Urinary bladder (tissue), 3 donors: ENCODE measurements at regions not wholly inside any gene's neighbourhood (a gene's known extent, or its start where the extent isn't known, plus 50 kb on each side); places are given as distances from the start of the nearest gene placed in this dataset.

Experiments used
- DNase-seq: peaks from one replicate; pipeline ENCODE4 v3.0.0-alpha.2; 2015; ENCODE audit errors: extremely low spot score
- H3K27ac ChIP-seq: one replicate; pipeline ENCODE4 v1.5.1; 2013; ENCODE audit warnings: low read depth, mild to moderate bottlenecking, moderate library complexity
- H3K36me3 ChIP-seq: one replicate; pipeline ENCODE4 v1.6.1; 2013; ENCODE audit warnings: mild to moderate bottlenecking, moderate library complexity; ENCODE audit not compliant: insufficient read depth
- H3K4me1 ChIP-seq: one replicate; pipeline ENCODE4 v1.6.1; 2013; ENCODE audit warnings: mild to moderate bottlenecking, moderate library complexity; ENCODE audit not compliant: insufficient read depth
- H3K4me3 ChIP-seq: one replicate; pipeline ENCODE4 v1.5.1; 2013; ENCODE audit warnings: low read depth, low read length
- WGBS: extraction: QIAGEN DNeasy Blood & Tissue Kit; methylation state at CpG from one replicate; pipeline ENCODE4 v1.1.7; 2013; 5-methylcytosine and 5-hydroxymethylcytosine counted together
- donor health status: healthy with polysubstance abuse.
- donor health status: healthy.

- Histone ChIP-seq H3K27ac (no peak overlapping the region), H3K36me3 (no peaks in the 10 kb centered on the region), H3K4me1 (no peaks in the 10 kb centered on the region), H3K4me3 (no peak overlapping the region)
- DNase-seq: no peak
- WGBS: 47% methylated on average over 5 of the region's 5 CpGs
These were observed 191.7 kb downstream of the TRIM27 start for GRCh38 chr6:28732052-28732451.

DNA sequence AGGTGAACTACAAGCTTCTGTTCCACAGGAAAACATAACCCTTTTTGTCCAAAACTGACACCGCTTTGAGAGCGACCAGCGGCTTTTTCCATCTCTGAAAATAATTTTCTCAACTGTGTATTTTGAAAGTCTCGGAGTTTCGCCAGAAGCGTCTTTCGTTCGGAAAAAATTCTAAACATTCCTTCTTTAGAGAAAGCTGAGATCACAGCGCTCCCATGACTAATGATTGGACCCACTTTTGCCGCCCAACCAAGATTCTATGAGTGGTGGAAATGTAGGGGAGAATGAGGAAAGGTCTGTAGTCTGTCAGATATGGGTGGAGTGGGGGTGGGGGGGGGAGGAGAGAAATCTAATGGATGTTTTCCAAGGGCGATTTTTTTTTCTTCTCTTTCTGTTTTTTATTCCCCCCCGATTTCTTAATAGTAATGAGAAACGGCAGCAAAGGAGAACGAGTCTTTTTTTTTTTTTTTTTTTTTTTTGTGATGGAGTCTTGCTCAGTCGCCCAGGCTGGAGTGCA is 189.3 kb downstream of the TRIM27 start:
- DNase-seq: no peak
- 17% methylated on average over 15 of the region's 15 CpGs for WGBS

DNA sequence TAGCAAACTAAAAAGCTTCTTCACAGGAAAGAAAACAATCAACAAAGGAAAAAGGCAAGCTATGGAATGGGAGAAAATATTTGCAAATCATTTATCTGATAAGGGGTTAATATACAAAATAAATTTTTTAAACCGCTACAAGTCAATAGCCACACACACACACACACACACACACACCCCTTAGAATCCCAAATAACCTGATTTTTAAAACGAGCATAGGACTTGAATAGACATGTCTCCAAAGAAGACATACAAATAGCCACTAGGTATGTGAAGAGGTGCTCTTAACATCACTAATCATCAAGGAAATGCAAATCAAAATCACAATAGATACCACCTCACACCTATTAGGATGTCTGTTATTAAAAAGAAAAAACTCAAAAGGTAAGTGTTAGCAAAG is 187.7 kb downstream of the TRIM27 start:
- DNase-seq: no peak
- Histone ChIP-seq H3K27ac (no peak overlapping the region), H3K36me3 (no peaks in the 10 kb centered on the region), H3K4me1 (no peaks in the 10 kb centered on the region), H3K4me3 (no peak overlapping the region)
- WGBS: 8% methylated on average over 2 of the region's 2 CpGs

More for the DNA sequence above, 189.3 kb downstream of the TRIM27 start:
- Histone ChIP-seq H3K36me3 (no peaks in the 10 kb centered on the region), H3K4me3 (no peak overlapping the region), H3K27ac (no peak overlapping the region), H3K4me1 (no peaks in the 10 kb centered on the region)

DNA sequence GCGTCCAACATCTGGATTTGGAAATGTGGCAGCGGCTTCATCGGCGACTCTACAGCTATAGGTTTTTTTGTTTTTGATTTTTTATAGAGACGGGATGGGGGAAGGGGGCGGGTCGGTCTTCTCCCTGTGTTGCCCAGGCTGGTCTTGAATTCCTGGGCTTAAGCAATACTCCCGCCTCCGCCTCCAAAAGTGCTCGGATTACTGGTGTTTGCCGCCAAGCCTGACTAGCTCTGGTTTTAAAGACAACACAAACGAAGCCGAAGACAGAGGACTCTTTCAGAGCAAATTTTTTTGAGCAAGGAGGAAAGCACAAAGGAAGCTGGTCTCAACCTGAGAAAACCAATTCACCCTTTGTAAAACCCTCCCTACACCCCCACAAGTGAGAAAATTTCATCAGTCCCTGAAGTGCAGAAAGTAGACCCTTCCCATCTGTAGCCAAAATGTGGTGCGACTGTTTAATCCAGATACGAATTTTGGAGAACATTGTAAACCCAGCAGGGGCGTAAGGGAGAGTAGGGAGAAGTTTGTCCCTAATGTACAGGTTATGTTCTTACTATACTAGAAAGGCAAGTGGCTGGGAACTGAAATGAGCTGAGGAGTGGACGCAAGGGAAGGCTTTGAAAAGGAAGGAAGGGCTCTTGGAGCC is 185.9 kb downstream of the TRIM27 start:
- H3K4me1 ChIP-seq: no peaks in the 10 kb centered on the region
- no peaks in the 10 kb centered on the region for H3K36me3 ChIP-seq
- 5% methylated on average over 17 of the region's 17 CpGs for WGBS
- no peak overlapping the region for H3K27ac ChIP-seq
- no peak for DNase-seq
- H3K4me3 ChIP-seq: no peak overlapping the region

DNA sequence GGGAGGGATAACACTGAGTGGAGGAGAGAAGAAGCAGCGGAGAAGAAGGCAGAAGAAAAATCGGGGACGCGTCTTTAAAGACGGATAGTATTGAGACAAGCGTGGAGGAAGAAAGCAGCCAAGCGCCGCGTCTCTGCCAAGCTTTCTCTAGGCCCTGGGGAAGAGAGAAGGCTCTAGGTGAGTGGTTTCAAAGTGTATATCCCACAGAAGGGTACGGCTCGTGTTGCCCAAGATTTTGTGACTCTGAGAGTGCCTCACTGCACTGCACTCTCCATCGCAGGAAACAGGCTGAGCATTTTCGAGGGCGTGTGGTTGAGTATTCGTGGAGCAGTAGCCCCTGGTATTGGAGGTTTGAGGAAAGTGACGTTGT is 185.4 kb downstream of the TRIM27 start:
- Histone ChIP-seq H3K36me3 (no peaks in the 10 kb centered on the region), H3K27ac (no peak overlapping the region), H3K4me1 (no peaks in the 10 kb centered on the region), H3K4me3 (no peak overlapping the region)
- no peak for DNase-seq
- WGBS: 5% methylated on average over 16 of the region's 16 CpGs

DNA sequence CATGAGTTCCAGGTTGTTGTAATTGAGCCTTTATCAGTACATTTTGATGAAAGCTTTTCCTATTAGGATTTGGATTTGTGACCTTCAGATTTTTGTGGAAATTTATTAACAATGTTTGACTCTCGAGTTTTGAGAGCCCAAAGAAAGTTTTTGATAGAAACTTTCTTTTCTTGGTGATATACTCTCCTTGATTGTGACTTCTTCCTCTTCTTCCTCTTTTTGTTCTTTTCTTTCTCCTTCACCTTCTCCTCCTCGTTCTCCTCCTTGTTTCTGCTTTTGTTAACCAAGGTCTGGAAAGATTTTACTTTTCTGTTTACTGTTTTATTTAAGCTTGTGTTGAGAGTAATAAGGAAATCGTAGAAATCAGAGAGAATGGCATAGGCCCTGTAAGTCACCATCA is 182.4 kb downstream of the TRIM27 start:
- Histone ChIP-seq H3K4me1 (no peaks in the 10 kb centered on the region), H3K27ac (no peak overlapping the region), H3K36me3 (no peaks in the 10 kb centered on the region), H3K4me3 (no peak overlapping the region)
- DNase-seq: no peak
- WGBS: 43% methylated on average over 3 of the region's 3 CpGs

GRCh38 chr6:28742668-28743270 is 181.0 kb downstream of the TRIM27 start:
- Histone ChIP-seq H3K4me3 (no peak overlapping the region), H3K4me1 (no peaks in the 10 kb centered on the region), H3K36me3 (no peaks in the 10 kb centered on the region), H3K27ac (no peak overlapping the region)
- WGBS: 4% methylated on average over 19 of the region's 19 CpGs
- DNase-seq: no peak

DNA sequence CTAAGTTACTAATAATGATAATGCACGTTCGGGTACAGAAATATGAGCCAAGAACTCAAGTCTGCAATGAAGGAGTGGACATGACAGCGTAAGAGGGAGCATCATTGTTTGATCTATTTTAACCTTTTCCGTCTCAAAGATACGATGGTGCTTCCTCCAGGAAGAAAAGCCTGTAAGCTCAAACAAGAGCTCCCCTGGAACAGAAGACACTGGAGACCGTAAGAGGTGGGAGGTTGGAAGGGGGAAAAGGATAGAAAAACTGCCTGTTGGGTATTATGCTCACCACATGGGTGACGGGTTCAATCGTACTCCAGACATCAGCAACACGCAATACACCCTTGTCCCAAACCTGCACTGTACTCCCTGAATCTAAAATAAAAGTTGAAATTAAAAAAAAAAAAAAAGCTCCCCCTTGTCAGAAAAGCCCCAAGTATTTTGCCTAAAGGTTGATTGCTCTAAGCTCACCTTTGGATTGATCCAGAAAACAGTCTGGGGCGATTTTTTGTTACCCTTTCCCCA is 180.5 kb downstream of the TRIM27 start:
- no peak overlapping the region for H3K4me3 ChIP-seq
- H3K4me1 ChIP-seq: no peaks in the 10 kb centered on the region
- no peak overlapping the region for H3K27ac ChIP-seq
- 10% methylated on average over 10 of the region's 10 CpGs for WGBS
- DNase-seq: no peak
- no peaks in the 10 kb centered on the region for H3K36me3 ChIP-seq

GRCh38 chr6:28747083-28747630 is 176.6 kb downstream of the TRIM27 start:
- H3K4me3 ChIP-seq: no peak overlapping the region
- WGBS: 46% methylated on average over 13 of the region's 13 CpGs
- no peak for DNase-seq
- H3K4me1 ChIP-seq: no peaks in the 10 kb centered on the region
- no peaks in the 10 kb centered on the region for H3K36me3 ChIP-seq
- H3K27ac ChIP-seq: no peak overlapping the region

- DNase-seq: no peak
- 14% methylated on average over 19 of the region's 19 CpGs for whole genome bisulfite sequencing
These were observed 176.1 kb downstream of the TRIM27 start for GRCh38 chr6:28747631-28748157.

DNA sequence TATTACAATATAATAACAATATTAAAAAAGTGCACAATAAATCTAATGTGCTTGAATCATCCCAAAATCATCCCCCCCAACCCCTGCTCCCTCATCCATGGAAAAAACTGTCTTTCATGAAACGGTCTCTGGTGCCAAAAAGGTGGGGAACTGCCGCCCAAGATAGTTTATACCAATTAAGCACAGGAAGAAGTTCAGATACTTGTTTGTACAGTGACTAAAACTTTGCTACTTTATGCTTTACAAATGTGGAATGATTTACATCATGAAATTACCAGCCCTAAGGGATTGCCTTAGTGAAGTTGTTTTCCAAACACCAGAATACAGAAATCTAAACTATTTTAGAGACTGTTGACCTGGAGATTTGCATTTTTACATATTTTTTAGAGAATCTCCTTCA is 175.6 kb downstream of the TRIM27 start:
- H3K4me1 ChIP-seq: no peaks in the 10 kb centered on the region
- WGBS: 25% methylated on average over 2 of the region's 2 CpGs
- no peak overlapping the region for H3K27ac ChIP-seq
- H3K4me3 ChIP-seq: no peak overlapping the region
- no peaks in the 10 kb centered on the region for H3K36me3 ChIP-seq
- DNase-seq: no peak

More at GRCh38 chr6:28747631-28748157, 176.1 kb downstream of the TRIM27 start:
- H3K27ac ChIP-seq: no peak overlapping the region
- no peaks in the 10 kb centered on the region for H3K4me1 ChIP-seq
- no peak overlapping the region for H3K4me3 ChIP-seq
- H3K36me3 ChIP-seq: no peaks in the 10 kb centered on the region

GRCh38 chr6:28750926-28751458 is 172.8 kb downstream of the TRIM27 start:
- no peak overlapping the region for H3K4me3 ChIP-seq

GRCh38 chr6:28751514-28751913 is 172.3 kb downstream of the TRIM27 start:
- Histone ChIP-seq H3K4me3 (no peak overlapping the region), H3K4me1 (no peaks in the 10 kb centered on the region), H3K36me3 (no peaks in the 10 kb centered on the region), H3K27ac (no peak overlapping the region)
- no peak for DNase-seq
- WGBS: 47% methylated on average over 12 of the region's 12 CpGs

More at GRCh38 chr6:28750926-28751458, 172.8 kb downstream of the TRIM27 start:
- H3K36me3 ChIP-seq: no peaks in the 10 kb centered on the region
- H3K4me1 ChIP-seq: no peaks in the 10 kb centered on the region
- WGBS: 74% methylated on average over 1 of the region's 1 CpG
- DNase-seq: no peak
- H3K27ac ChIP-seq: no peak overlapping the region

DNA sequence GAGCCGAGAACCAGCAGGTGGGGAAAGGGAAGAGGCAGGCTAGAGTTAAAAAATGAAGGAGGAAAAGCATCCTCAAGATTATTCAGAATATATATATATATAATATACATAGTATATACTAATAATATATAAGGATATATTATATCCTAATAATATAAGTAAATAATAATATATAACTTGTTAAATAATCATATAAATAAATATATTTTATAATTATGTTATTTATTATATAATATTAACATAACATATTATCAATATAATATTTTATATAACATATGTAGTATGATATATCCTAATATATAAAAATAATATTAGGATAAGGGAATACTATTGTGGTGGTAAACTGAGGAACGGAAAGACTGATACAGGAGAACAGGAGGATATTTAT is 171.8 kb downstream of the TRIM27 start:
- 80% methylated on average over 2 of the region's 2 CpGs for WGBS
- no peak for DNase-seq
- Histone ChIP-seq H3K4me1 (no peaks in the 10 kb centered on the region), H3K27ac (no peak overlapping the region), H3K36me3 (no peaks in the 10 kb centered on the region), H3K4me3 (no peak overlapping the region)
